HG03135 (cell line): ENCODE measurements at regions not wholly inside any gene's neighbourhood (a gene's known extent, or its start where the extent isn't known, plus 50 kb on each side); places are given as distances from the start of the nearest gene placed in this dataset.

Source experiments
- ATAC-seq: cut with Tn5 transposase; IDR thresholded peaks from one replicate; pipeline ENCODE4 v1.9.1; 2021; ENCODE audit warnings: mild to moderate bottlenecking, moderate library complexity; ENCODE audit not compliant: unreplicated experiment

GRCh38 chr11:45448561-45448960, 162.4 kb upstream of the SYT13 start:
- no peak for ATAC-seq

DNA sequence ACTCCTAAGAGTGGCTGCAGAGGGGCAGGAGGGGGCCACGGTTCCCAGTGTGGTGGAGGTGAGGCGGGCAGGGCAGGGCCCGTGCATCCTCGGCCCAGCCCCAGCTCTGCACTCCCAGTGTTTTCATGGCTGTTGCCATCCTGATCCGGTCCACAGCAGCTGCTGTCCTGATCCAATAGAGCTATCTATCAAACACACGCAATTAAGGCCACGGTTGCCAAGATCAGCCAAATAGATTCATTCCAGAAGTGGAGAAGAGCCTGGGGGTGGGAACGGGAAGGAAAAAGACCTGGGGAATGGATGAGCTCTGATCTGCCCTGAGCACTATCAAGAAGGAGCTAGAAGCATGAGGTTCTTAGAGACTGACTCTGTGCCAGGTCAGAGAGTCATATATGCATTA, 160.9 kb upstream of the SYT13 start:
- no peak for ATAC-seq

DNA sequence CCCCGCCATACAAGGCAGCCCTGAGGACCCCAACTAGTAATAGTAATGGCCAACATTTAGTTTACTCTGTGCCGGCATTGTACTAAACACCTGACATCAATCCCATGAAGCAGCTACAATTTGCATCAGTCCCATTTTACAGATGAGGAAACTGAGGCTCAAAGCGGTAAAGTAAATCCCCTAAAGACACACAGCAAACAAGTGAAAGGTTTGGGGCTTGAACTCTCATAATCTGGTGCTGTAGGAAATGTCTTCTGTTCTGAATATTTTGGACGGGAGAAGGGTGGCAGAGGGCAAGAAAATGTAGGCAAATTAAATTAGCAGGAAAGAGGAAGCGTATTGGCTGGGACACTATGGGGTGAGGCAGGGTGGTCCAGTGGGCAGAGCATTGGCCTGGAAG, 160.3 kb upstream of the SYT13 start:
- no peak for ATAC-seq

GRCh38 chr11:45444796-45445195, 158.7 kb upstream of the SYT13 start:
- ATAC-seq: no peak

- no peak for ATAC-seq
These were observed 154.0 kb upstream of the SYT13 start for GRCh38 chr11:45440111-45440510.

DNA sequence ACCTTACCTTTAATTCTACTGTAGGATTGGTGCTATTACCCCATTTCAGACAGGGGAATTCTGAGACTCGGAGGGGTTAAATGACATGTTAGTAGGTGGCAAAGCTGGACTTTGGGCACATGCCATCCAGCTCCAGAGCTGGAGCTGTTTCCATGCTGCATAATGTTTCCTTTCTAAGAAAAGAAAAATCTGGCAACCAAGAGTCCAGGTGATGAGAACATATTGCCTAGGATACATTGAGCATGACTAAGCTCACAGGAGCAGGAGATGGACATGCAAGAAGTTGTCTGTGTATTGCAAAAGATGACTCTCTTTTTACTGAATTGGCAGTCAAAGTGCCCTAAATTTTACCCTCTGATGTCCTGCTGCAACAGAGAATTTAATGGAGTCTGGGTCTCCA, 150.8 kb upstream of the SYT13 start:
- no peak for ATAC-seq

DNA sequence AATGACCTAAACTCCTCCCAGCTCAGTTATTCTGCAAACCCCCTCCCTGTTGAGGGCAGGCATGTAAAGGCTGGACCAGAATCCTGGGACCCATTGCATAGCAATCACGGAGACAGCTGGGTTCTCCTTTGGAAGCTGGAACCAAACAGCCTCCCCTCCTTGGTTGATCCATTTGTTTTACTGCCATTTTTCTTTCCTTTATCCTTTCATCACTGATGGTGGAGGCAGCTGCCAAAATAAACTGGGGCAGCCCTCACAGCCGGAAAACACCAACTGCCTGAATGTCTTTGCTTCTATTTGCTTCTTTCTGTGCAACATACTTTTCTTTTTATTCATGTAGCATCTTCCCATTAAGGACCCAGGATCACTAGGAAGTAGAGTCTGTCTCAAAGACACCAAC, 150.0 kb upstream of the SYT13 start:
- ATAC-seq: no peak

DNA sequence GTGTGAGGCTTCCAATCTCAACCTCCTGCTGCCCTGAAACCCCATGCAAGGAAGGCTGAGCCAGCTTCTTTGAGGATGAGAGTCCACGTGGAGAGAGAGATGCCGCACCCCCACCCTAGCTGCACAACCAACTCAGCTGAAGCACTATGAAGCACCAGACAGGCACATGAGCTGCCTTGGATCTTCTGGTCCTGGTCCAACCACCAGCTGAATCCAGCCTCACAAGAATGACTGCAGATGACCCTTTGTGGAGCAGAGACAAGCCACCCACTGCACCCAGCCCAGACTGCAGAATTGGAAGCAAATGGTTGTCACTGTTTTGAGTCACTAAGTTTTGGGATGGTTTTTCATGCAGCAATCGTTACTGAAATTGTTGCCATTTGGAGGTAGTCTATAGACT, 149.6 kb upstream of the SYT13 start:
- no peak for ATAC-seq

DNA sequence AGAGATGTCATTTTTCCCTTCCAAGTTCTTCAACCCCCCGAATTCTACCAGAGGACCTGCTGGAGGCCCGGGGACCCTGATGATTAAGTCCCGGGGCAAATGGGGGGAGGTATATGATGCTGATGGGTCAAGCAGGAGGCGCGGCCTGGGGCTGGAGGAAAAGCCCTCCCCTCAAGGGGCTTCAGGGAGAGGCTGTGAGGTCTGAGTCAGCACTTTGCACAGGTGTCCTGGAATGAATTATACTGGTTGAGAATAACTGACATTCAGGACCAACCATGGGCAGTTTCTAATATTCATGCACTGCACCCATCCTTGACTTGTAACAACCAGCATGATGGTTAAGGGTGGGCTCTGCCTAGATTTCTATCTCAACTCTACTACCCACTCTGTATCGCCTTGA, 146.8 kb upstream of the SYT13 start:
- no peak for ATAC-seq

DNA sequence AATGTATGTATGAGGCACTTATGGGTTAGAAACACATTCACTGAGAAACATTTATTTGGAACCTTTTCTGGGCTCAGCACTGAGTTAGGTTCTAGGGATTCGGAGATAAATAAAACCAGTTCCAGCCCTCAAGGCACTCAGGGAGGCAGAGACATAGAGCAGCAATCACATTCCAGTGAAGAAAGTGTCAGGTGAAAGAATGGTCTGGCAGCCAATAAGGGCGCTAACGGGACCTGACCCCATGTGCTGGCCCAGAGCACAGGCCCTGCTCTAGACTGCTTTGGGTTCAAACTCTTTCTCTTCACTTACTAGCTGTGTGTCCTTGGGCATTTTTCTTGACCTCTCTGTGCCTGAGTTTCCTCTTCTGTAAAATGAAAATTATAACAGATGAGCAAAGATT, 146.0 kb upstream of the SYT13 start:
- ATAC-seq: no peak

- ATAC-seq: no peak
These were observed 145.2 kb upstream of the SYT13 start for GRCh38 chr11:45431046-45432018.

DNA sequence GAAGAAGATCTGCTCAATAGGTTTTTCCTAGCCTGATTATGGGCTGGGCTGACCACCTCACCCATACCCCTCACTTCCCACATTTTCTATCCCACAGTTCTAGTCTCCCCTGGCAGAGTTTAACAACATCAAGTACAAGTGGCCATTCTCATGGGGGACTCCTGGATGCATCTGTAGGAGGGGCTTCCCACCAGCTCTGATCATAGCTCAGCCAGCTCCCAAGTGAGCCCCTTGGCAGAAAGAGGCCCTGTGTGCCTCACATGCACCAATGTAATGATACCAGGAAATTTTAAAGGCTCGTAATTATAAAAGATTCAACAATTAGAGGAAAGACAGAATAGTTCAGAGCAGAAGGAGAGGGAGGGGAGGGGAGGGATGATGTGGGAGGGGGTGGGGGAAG, 144.2 kb upstream of the SYT13 start:
- no peak for ATAC-seq

GRCh38 chr11:45429719-45430118, 143.6 kb upstream of the SYT13 start:
- ATAC-seq: no peak

DNA sequence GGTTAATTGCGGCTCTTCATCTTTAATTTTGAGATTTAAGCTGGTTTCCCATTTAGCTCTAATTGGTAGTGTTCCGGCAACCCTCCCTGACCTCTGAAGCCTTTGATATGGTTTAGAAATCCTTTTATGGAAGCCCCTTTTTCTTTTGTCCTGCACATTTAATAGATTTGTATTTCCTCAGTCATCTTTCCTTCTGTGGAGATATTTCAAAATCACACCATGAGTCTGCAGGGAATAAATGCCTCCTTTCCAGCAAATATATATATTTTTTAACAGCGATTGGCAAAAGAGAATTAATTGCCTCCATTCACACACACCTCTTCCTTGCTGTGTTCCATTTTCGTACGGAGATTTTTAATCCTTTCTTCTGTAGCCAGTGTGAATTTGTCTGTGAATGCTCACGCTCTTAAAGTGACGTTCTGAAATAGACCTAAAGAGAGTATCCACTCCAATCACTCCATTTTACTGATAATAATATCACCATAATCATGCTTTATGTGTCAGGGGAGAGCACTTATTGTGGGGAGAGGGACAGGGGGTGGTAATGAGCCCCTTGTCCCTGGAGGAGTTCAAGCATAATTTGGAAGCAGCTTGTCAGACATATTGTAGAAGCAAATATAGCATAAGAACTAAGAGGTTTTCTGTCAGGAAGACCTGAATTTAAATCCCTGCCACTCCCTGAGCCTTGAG, 142.5 kb upstream of the SYT13 start:
- ATAC-seq: no peak

- ATAC-seq: no peak
These were observed 142.0 kb upstream of the SYT13 start for GRCh38 chr11:45428116-45428515.

- ATAC-seq: no peak
These were observed 138.5 kb upstream of the SYT13 start for GRCh38 chr11:45424411-45425180.

- no peak for ATAC-seq
These were observed 137.5 kb upstream of the SYT13 start for GRCh38 chr11:45423475-45424120.

DNA sequence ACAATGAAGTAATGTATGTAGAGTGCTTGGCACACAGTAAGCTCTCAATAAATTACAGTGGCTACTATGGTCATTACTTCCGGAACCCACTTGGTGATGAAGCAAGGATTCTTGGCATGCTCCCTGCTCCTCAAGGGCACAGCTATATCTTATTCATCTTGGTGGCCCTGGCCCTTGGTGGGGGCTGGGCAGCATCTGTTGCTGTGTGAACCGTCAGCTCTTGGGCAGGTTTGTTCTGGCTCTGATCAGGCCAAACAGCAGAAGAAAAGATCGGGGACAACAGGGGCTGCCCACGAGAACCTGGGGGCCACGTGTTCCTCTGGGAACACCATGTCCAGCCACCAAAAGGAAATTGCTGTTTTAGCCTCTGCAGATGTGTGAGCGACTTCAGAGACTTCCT, 136.9 kb upstream of the SYT13 start:
- no peak for ATAC-seq

- no peak for ATAC-seq
These were observed 127.9 kb upstream of the SYT13 start for GRCh38 chr11:45414088-45414487.

GRCh38 chr11:45413156-45413858, 127.2 kb upstream of the SYT13 start:
- no peak for ATAC-seq
